G401.6 (cell line): ENCODE measurements at regions not wholly inside any gene's neighbourhood (a gene's known extent, or its start where the extent isn't known, plus 50 kb on each side); places are given as distances from the start of the nearest gene placed in this dataset.
A peak's percentile ranks its signal among the peaks of the same experiment; 100 is the strongest.

Experiments used
- FAIRE-seq: peaks from 2 replicates; lab custom pipeline; 2012; peaks lifted over from hg19 to GRCh38; lab: Jason Lieb, UNC

DNA sequence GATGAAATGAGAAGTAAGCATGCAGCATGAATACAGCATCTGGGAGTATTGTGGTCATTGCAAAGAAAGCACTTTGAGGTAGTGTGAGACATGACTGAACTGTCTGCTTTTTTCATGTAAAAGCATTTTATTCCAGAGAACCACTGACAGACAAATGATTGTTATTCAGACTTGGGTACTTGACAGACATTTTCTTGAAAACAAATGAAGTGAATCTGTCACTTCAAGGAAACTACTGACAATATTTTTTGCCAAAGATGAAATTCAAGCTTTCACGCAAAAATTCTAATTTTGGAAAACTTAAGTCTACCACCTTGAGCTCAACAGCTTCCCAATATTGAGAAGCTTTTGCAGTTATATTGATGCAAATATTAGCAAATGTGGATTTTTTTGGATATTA is 255.7 kb downstream of the ARL6IP6 start:
- no peak for FAIRE-seq

DNA sequence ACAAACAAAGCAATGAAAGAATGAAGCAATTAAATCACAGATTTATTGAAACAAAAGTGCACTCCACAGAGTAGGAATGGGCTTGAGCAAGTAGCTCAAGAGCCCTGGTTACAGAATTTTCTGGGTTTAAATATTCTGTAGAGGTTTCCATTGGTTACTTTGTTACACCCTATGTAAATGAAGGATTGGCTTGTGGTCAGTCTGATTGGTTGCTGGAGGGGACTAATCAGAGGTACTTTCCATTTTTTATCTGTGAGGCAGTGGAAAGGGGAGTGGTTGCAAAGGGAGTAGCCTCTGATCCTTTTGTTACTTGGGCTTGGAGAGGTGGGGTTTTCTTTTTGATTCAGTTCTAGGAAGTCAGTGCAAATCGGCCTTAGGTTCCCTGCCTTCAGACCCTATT is 253.3 kb downstream of the ARL6IP6 start:
- no peak for FAIRE-seq

DNA sequence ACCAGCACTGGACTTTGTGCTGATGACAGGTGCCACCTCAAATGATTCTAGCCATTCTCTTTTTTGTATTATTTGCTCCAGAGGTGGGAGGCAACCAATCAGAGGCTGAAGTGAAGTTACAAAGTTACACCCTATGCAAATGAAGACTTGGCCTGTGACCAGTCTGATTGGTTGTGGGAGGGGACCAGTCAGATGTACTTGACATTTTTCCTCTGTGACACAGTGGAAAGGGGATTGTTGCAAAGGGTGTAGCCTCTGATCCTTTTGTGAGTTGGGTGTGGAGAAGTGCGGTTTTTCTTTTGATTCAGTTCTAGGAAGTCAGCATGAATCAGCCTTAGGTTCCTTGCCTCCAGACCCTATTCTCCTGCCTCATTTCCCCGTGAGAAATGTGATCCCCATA is 244.0 kb downstream of the ARL6IP6 start:
- FAIRE-seq: no peak

DNA sequence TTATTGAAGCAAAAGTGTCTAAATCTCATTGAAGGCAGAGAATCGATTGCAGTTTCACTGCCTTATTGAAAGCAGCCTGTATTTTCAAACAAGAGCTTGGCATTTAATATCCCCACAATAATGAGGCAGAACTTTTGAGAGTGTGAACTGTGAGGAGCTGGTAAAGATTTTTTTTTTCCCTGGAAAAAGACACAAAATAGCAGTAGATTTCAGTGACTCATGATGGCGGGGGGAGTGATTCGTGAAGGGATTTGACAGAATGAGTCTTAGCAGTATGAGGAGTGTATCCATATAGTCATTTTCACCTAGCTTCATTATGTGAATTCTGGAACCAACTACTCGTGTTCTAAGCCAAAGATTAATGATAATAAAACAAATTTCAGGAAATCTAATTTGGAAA is 242.9 kb downstream of the ARL6IP6 start:
- FAIRE-seq: no peak

DNA sequence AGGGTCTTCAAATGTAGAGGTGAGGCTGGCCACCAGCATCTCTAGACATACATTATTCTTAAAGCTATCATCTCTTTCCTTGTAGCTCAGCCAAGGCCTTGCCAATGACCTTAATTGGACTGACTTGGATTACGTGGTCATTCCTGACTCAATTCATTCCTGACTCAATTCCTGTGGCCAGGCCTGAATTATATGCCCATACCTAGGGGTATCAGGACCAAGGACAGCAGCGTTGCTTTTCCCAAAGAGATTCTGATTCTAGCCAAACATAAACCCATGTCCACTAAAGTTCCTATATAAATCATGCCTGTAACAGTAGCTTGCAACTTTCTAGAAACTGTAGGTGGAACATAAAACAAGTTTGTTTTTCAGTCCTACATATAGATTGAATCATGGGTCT is 231.7 kb downstream of the ARL6IP6 start:
- FAIRE-seq: no peak

DNA sequence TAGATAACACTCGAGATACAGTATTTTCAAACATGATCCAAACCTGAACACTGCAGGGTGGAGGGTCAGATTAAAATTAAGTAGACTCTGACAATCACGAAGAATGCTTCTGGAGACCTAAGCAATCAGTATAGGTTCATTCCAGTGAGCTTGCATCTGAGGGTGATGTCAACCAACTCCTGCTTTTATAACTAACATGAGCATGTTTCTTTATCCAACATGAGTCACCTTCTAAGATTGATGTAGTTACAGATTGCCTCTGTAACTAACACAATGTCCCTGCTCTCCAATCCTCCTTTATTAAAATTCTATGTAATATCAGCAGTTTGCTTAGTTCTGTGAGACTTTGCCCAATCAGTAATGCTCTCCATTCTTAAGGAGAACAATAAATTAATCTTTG is 225.7 kb downstream of the ARL6IP6 start:
- FAIRE-seq: no peak

DNA sequence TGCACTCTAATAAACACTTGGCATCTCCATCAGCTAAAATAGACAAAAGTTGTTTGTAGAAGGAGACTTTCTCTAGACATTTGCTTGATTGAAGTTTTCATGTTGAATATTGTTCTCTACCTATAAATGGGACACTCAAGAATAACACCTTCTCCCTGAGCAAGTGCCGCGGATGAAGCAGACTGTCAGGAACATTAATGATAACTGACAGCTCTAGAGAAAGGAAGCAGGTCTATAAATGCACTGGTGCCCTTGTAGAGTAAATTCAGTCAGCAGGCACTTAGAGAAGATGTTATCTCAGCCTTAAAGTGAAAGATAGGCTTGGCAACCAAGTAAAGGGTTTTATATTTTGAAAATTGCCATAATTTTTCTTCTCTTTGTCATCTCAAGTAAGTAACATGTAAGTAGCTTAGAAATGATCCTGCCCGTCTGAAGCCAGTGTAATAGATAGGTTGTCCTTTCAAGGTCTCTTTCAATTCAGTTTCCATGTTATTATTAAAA is 224.6 kb downstream of the ARL6IP6 start:
- no peak for FAIRE-seq

DNA sequence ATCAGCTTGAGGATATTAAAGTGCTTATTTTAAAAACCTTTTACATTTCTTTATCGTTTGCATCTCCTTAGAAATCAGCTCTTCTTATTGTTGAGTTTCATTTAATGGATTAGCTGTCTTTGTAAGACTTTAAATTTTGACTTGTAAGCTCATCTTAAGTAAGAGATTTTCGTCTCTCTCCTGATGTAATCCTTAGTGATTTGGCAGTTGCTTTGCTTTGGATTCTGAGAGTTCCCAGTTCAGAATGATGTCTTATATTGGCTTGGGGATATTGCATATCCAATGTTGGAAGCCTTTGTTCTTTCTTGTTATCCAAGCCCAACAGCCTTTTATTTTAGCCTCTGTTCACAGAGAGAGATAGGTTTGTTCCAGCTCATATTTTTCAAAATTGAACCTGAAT is 212.1 kb downstream of the ARL6IP6 start:
- FAIRE-seq: no peak

DNA sequence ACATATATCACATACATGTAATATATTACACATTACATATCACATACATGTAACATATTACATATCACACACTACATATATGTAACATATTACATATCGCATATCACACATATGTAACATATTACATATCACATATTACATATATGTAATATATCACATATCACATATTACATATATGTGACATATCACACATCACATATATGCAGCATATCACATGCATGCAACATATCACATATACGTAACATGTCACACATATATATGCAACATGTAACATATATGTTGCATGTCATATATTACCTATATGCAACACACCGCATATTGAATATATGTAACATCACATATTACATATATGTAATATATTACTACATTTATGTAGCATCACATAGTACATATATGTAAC is 211.2 kb downstream of the ARL6IP6 start:
- FAIRE-seq: no peak

DNA sequence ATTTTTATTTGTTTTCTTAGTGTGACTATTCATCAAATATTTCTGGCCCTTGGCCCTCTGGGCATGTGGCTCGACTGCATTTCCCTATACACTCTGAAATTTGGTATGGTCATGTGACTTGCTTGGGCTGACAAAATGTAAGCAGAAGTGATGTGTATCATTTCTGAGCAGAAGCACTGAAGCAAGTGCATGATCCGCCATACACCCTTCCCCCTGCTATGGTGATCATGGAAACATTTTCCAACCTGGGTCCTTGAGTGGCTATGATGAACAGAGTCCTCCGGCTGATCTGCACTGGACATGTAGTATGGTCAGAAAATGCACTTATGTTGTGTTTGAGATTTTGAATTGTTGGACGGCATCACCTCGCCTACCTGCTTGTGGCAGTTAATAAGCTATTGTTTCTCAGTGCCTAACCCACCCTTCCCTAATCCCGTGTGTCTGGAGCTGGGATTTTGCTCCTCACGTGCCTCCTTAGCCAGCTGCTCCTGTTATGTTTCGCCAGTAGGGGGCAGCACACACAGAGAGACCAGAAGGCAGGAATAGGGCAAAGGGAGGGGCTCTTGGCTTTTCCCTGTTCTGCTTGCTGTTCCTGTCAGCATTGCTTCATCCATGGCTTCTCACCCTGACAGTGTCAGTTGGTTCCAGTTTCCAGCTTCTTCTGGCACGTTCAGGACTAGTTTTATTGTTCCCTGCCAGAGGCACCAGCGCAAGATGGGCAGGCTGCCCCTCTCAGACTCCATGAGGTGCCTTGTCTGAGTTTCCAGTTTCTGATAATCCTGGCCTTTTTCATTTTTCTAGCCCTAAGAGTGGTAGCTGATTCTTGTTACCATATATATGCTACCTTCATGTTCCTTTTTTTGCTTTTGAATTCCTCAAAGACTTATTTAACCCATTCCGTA is 207.4 kb downstream of the ARL6IP6 start:
- FAIRE-seq: peak; percentile 81

DNA sequence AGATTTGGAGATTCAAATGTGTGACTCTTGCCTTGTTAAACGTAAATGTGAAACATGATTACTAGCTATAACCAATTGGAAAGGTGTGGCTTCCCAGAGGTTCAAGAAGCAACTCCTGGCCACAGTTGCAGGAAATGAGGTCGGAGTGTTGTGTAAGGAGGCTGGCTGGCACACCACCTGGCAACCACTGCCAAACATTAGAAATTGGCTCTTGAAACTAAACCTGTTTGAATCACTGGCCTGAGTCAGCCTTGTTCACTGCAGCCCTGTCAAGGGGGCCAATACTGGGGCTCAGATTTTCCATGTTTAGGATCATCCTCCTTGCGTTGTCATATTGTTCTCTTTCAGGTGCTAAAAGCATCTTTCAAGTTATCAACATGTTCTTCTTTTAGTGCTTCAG is 206.3 kb downstream of the ARL6IP6 start:
- FAIRE-seq: no peak

DNA sequence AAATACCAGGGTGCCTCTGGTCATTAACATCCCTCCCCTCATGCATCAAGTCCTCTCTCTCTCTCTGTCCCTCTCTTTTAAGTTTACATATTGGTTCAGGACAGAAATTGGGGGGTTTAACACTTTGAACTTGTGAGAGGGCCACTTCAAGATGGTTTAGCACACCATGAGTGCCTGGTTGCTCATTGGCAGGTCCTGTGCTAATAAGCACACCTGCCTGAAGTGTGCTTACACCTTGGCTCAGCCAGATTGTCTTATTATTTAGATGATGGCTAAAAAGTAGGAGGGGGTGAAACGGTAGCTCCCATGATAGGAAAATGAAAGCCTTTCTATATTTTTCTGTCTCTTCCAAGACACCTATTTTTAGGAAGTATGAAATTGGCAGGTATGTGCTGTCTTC is 205.8 kb downstream of the ARL6IP6 start:
- no peak for FAIRE-seq

DNA sequence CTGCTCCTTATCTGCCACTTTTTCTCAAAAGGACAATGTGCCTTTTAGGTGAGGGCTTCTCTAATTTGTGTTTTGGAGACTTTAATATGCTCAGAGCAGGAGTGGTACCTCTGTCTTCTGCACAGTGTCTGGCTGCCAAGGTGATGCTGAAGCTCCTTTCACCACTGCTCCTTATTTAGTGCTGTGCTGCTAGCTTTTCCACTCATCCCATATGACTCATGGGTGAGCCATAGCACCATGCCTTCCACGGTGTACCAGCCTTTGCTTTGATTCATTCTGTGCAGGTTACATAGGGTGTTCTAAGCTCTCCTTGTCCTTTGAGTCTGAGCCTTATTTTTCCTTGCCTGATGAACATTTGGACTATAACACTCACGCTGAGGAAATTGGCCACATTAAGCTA is 202.4 kb downstream of the ARL6IP6 start:
- FAIRE-seq: no peak

DNA sequence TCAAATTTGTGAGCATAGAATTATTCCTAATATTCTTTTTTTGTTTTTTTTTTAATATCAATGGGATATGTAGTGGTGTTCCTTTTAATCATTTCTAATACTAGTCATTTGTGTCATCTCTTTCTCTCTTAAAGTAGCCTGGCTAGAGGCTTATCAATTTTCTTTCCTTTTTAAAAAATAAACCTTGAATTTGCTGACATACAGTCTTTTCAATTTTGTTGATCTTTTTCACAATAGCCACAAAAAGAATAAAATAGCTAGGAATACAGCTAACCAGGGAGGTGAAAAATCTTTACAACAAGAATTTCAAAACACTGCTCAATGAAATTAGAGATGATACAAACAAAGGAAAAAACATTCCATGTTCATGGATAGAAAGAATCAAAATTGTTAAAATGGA is 192.6 kb downstream of the ARL6IP6 start:
- no peak for FAIRE-seq

DNA sequence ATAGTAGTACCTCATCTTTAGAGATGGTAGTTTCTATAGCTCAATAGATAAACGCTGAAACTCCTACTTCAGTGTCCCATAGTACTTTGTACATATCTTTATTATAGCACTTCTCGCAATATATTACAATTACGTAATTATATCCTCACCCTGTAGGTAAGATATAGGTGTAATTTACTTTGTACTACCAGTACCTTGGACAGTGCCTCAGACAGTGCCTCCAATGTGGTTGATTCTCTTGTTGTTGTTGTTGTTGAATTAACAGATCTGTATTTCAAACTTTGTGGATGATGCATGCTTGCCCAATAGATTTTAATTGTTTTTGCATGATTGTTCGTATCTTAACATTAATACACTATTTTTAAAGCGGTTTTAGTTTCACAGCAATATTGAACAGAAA is 188.6 kb downstream of the ARL6IP6 start:
- no peak for FAIRE-seq

DNA sequence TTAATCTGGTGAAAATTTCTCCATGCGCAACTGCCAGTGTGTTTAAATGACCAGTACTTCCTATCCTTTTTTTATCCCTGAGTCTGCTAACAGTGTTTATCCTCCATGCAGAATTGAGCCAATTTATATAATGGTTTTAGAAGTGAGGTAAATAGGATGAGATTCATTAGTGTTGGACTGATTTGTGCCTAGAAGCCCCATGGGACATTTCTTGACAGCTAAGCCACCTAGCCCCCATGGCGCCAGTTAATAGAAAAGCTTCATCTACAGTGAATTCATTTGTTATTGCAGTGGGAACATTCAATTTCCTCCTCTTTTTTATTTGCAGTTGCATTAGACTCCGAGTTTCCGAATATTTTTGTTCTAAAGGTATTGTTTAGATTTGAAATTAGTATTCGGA is 175.6 kb downstream of the ARL6IP6 start:
- no peak for FAIRE-seq

DNA sequence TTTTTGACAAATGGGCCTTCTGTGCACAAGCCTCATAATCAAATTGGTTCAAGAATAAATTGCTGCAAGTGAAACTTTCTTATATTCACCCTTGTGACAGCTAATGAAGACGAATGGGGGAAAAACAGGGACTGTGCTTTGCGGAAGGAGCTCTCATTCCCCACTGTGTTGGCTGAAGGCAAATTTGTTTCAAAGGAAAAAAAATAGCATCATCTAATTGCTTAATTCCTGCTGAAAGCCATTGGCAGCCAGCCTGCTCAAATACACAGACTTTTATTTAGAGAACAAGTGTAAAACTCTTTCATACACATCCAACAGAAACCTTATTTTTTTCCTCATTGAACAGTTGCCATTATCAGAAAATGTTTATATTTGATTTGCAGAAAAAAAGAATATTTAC is 172.3 kb downstream of the ARL6IP6 start:
- FAIRE-seq: no peak

DNA sequence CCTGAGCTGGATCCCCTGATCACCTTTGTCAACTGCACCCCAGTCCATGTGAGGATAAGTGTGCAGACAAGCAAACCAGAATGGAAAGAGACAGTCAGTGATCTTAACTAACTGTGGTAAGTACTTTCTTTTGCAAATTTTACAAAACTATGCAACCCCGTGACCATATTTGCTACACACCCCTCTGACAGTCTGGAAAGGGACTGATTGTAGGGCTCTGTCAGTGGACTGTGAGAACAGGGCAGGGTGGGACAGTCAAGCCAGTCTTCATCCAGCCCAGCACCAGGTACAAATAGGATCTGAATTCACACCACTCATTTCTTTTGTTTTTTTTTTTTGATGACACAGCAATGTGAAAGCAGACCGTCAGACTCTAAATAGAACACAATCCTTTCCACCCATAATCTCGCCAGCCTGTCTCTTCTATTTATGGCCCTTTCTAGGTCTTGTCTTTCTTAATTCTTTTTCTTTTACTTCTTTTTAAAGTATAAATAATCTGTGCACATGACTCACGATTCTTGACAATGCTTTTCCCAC is 165.6 kb downstream of the ARL6IP6 start:
- no peak for FAIRE-seq

DNA sequence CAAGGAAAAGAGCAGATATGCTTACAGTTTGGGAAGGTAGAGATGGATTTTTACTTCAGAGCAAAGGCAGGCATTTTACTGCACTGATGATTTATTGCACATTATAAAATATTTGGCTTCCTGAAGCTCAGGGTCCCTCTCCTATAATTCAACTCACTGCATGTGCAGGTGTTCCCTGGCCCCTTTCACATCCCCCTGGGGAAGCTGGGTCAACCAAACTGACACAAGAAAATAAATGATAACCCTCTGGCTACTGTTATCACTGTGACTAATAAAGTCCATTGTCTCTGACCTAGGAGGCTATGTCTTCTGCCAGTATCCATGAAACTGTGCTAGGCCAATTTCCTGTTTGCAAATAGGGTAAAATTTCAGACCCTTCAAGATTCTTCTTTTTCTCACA is 163.1 kb downstream of the ARL6IP6 start:
- no peak for FAIRE-seq

DNA sequence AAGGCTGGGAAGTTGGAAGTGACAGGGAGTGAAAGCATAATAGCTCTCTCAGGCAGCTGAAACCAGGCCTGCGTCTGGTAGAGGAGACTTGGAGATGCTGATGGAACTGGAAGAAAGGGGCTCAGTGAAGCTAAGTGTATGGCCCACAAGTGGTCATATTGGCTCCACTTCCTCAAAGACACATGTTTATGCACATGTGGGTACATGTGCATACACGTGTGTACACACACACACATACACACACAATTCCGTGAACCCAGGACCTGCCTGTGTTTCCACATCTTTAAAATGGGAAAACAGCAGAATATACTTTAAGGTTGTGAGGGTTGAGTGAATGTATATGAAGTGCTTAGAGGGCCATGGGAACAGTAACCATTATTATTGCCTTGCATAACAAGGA is 160.9 kb downstream of the ARL6IP6 start:
- no peak for FAIRE-seq

DNA sequence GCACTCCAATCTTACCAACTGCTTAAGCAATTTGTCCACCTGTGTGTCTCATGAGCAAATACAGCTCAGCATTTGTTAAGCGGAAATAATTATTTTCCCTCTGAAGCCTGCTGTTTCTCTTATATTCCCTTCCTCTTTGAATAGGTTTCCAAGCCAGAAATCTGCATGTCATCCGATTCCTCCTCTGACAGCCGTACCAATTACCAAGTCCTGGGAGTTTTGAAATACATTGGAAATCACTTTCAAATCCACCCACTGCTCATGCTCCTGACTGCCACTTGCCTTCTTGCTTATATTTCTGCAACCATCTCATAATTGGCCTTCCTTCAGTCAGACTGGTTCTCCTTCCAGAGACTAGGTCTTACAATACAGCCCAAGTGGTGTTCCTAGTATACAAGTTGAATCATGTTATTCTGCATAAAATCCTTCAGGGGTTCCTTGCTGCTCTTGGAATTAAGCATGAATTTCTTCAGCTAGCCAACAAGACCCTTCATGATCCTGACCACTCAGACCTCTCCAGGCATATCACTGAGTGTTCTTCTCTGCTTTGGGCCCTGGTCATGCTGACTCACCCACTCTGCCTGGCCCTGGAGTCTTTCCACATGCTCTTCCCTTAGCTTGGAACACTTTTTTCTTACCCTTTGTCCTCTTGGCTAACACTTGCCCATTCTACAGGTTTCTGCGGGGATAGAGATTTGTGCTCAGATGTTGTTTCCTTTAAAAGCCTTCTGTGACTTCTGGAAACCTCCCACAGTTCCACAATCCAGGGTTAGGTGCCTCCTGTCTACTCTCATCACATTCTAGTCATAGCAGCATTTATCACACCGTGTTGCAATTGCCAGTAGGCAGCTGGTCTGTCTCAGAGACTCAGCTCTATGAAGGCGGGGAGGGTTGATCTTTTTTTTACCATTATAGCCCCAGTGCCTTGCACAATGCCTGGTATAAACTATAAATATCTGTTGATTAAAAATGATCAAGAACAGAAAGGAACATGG is 157.6 kb downstream of the ARL6IP6 start:
- no peak for FAIRE-seq

DNA sequence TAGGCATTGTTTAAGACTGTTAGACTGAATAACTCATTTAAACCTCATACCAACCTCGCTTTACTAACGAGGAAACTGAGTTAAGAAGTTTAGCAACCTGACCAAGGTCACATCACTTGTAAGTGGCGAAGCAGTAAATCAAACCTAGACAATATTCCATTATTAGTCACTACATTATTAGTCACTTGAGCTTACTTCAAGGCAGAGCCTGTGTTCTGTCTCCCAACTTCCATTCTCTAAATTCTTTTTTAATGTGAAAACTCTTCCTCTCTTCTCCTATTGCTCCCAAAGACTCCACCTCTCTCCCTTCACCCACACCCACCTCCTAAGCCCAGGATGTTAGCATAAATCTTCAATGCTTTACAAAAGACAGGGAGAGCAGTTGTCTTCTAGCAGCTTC is 156.5 kb downstream of the ARL6IP6 start:
- FAIRE-seq: no peak

DNA sequence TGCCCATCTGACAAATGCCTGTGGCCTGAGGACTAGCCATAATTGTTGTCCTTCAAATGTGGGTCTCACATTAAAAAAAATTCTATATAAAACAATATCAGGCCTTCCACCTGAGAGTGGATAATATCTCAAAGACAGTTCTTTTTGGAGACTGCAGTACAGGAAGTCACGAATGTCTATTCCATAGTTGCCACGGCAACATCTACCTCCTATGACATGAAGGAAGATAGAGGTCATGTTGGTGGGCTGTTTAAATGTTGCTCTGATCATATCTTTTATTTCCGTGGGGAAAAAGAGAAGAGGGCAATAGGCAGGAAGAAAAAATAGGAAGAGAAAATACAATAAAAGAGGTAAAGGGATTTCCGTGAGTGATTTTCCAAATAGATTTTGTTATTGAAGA is 151.8 kb downstream of the ARL6IP6 start:
- no peak for FAIRE-seq
